ENCODE measurements at regions not wholly inside any gene's neighbourhood (a gene's known extent, or its start where the extent isn't known, plus 50 kb on each side); places are given as distances from the start of the nearest gene placed in this dataset.

DNA sequence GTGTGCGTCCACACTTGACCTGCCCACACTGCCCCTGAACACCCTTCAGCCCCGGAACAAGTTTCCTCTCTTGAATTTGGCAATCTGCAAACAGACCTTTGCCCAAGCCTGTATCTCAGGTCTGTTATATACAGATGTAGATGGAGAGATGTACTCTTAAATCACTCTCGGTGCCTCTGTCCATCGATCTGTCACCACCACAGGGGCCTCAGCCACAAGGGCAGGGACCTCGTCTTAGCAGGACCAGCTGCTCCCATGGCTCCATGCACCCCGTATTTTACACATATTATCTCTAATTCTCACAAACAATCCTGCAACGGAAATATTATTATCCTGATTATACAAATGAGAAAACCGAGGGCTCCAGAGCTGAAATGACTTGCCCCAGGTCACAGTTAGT, 313.4 kb downstream of the BCL11B start:
- TF ChIP-seq, protein P1, sequence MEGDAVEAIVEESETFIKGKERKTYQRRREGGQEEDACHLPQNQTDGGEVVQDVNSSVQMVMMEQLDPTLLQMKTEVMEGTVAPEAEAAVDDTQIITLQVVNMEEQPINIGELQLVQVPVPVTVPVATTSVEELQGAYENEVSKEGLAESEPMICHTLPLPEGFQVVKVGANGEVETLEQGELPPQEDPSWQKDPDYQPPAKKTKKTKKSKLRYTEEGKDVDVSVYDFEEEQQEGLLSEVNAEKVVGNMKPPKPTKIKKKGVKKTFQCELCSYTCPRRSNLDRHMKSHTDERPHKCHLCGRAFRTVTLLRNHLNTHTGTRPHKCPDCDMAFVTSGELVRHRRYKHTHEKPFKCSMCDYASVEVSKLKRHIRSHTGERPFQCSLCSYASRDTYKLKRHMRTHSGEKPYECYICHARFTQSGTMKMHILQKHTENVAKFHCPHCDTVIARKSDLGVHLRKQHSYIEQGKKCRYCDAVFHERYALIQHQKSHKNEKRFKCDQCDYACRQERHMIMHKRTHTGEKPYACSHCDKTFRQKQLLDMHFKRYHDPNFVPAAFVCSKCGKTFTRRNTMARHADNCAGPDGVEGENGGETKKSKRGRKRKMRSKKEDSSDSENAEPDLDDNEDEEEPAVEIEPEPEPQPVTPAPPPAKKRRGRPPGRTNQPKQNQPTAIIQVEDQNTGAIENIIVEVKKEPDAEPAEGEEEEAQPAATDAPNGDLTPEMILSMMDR (conservative IDR thresholded peaks at IDR 0.05 in 1 of 2, IDR thresholded peaks at IDR 0.05 in 1 of 2; ENCODE audit: extremely low read depth in 1 of 2, insufficient read depth in 1 of 2, low read depth in 1 of 2, low read length in 2 of 2) = no peak
- TF ChIP-seq EZH2 (IDR thresholded peaks at IDR 0.05; ENCODE audit: borderline replicate concordance, low read length) = no peak

All from mammary epithelial cell (primary cell).